ENCODE measurements at regions not wholly inside any gene's neighbourhood (a gene's known extent, or its start where the extent isn't known, plus 50 kb on each side); places are given as distances from the start of the nearest gene placed in this dataset.

DNA sequence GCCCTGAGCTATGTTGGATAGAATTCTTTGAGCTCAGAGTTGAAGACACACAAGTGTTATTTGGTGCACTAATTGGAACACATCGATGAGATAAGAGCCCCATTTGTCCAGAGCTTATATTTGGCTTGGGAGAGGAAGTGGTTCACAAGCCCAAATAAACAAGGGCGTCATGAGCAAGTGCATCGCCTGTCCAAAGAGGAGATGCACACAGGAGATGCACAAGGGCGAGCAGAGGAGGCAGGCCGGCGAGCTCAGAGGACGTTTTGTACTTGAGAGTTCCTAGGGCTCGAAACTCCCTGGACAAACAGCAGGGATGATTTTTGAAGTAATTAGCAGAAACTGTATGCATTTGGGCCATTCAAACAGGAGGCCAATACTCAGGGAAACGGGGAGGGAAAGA is 212.8 kb upstream of the IRX1 start:
- TF ChIP-seq, protein P1, sequence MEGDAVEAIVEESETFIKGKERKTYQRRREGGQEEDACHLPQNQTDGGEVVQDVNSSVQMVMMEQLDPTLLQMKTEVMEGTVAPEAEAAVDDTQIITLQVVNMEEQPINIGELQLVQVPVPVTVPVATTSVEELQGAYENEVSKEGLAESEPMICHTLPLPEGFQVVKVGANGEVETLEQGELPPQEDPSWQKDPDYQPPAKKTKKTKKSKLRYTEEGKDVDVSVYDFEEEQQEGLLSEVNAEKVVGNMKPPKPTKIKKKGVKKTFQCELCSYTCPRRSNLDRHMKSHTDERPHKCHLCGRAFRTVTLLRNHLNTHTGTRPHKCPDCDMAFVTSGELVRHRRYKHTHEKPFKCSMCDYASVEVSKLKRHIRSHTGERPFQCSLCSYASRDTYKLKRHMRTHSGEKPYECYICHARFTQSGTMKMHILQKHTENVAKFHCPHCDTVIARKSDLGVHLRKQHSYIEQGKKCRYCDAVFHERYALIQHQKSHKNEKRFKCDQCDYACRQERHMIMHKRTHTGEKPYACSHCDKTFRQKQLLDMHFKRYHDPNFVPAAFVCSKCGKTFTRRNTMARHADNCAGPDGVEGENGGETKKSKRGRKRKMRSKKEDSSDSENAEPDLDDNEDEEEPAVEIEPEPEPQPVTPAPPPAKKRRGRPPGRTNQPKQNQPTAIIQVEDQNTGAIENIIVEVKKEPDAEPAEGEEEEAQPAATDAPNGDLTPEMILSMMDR (conservative IDR thresholded peaks at IDR 0.05 in 1 of 2, IDR thresholded peaks at IDR 0.05 in 1 of 2; ENCODE audit: low read depth in 1 of 2, low read length in 2 of 2), result no peak
- no peak for TF ChIP-seq EZH2 (IDR thresholded peaks at IDR 0.05; ENCODE audit: low read length, missing control alignments)
